ENCODE measurements at regions not wholly inside any gene's neighbourhood (a gene's known extent, or its start where the extent isn't known, plus 50 kb on each side); places are given as distances from the start of the nearest gene placed in this dataset.
A peak's percentile ranks its signal among the peaks of the same experiment; 100 is the strongest.

DNA sequence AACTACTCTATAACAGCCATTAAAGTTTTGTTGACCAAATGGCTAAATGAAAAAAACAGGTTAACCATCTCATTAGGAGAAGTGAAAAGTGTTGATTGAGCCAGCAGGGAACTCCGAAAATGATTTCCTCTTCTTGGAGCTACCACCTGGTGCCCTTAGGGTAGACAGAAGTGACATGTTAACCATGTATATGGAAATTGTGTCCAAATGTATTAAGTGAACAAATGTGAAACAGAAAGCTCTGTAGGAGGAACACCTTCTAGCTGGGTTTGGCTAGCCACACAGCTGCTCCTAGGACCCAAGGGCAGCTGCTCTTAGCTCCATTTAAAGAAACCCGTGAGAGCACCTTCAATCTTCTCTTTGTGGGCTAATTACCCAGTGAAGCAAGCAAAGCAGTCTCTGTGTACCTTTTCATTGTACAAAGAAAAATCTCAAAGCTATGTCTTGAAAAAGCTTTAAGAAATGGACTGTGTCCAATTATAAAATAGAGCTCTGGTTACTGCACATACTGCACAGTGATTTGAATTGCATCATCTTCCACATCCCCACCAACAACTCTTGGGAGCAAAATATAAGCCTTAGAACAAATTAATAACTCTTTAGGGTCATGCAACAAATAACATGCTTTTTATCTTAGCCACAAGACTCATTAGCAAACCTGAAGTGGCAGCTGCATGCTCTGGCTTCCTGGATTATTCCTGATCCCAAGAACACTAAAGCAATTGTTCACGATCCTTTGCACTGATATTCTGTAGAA is 59.2 kb upstream of the PARM1 start:
- no peak for DNase-seq (ENCODE audit: low spot score)
- H3K27ac ChIP-seq = no peak overlapping the region
- H3K4me3 ChIP-seq = no peak overlapping the region
- TF ChIP-seq EZH2 (IDR thresholded peaks at IDR 0.05; ENCODE audit: borderline replicate concordance) (no peak), EZH2phosphoT487 (IDR thresholded peaks at IDR 0.05; ENCODE audit: low read depth, severe bottlenecking, unreplicated experiment) (no peak)
- TF ChIP-seq, protein P1, sequence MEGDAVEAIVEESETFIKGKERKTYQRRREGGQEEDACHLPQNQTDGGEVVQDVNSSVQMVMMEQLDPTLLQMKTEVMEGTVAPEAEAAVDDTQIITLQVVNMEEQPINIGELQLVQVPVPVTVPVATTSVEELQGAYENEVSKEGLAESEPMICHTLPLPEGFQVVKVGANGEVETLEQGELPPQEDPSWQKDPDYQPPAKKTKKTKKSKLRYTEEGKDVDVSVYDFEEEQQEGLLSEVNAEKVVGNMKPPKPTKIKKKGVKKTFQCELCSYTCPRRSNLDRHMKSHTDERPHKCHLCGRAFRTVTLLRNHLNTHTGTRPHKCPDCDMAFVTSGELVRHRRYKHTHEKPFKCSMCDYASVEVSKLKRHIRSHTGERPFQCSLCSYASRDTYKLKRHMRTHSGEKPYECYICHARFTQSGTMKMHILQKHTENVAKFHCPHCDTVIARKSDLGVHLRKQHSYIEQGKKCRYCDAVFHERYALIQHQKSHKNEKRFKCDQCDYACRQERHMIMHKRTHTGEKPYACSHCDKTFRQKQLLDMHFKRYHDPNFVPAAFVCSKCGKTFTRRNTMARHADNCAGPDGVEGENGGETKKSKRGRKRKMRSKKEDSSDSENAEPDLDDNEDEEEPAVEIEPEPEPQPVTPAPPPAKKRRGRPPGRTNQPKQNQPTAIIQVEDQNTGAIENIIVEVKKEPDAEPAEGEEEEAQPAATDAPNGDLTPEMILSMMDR (IDR thresholded peaks at IDR 0.05; ENCODE audit: poor library complexity) = no peak
- no peaks in the 10 kb centered on the region for H3K36me3 ChIP-seq (replicated peaks; ENCODE audit: insufficient read depth, low read depth)
- H3K27me3 ChIP-seq = no peaks in the 10 kb centered on the region
- H3K9me3 ChIP-seq (ENCODE audit: low read depth) = no peaks in the 10 kb centered on the region
- WGBS (ENCODE audit: low lambda C conversion rate, missing lambda C conversion rate) = 70% methylated on average over 3 of the region's 3 CpGs
- no peaks in the 10 kb centered on the region for H4K20me1 ChIP-seq (ENCODE audit: insufficient read depth, poor library complexity, severe bottlenecking)
- H3K4me1 ChIP-seq (ENCODE audit: insufficient read depth) = no peaks in the 10 kb centered on the region
- no peaks in the 10 kb centered on the region for H3K79me2 ChIP-seq
- H3K4me2 ChIP-seq = no peak overlapping the region
- no peaks in the 10 kb centered on the region for H3K9me2 ChIP-seq (replicated peaks; ENCODE audit: insufficient read depth)
- H2AFZ ChIP-seq = peak overlapping the region; percentile 1

DNA sequence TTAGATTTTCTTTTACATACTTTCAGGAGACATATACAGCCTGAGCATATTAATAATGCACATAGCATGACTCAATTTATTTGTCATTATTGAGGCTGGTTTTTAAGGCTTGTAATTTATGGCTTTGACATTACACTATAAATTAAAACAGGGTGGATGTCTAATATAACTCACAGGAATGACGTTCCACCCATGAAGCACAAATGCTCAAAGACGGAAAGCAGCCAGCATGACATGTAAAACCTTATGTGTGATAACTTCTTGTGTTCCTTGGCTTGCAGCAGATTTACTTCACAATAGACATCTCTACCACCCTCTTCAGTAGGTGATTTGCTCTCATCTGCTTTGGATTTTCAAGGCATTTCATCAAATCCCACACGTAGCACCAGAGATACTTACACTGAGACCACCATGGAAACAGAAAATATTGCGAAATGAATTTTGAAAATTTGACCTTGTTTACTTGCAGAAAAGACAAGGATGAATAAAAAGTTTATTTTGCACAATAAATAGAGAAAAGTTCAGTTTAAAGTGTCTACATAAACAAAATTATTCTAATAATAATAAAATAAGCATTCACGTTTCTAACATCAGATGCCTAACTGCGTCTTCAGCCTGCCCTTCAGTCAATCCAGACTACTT is 64.7 kb upstream of the BTC start:
- no peak overlapping the region for H3K27ac ChIP-seq
- no peaks in the 10 kb centered on the region for H3K79me2 ChIP-seq
- no peak overlapping the region for H2AFZ ChIP-seq
- WGBS (ENCODE audit: low lambda C conversion rate, missing lambda C conversion rate) = 87% methylated on average over 6 of the region's 6 CpGs
- no peak overlapping the region for H3K4me2 ChIP-seq
- no peaks in the 10 kb centered on the region for H4K20me1 ChIP-seq (ENCODE audit: insufficient read depth, poor library complexity, severe bottlenecking)
- H3K9me3 ChIP-seq (ENCODE audit: low read depth) = no peaks in the 10 kb centered on the region
- H3K4me1 ChIP-seq (ENCODE audit: insufficient read depth) = no peaks in the 10 kb centered on the region
- H3K9me2 ChIP-seq (replicated peaks; ENCODE audit: insufficient read depth) = no peaks in the 10 kb centered on the region
- no peak overlapping the region for H3K4me3 ChIP-seq
- no peak for DNase-seq (ENCODE audit: low spot score)
- H3K36me3 ChIP-seq (replicated peaks; ENCODE audit: insufficient read depth, low read depth) = no peaks in the 10 kb centered on the region
- TF ChIP-seq, protein P1 (IDR thresholded peaks at IDR 0.05; ENCODE audit: poor library complexity) = no peak
- TF ChIP-seq EZH2 (IDR thresholded peaks at IDR 0.05; ENCODE audit: borderline replicate concordance) (no peak), EZH2phosphoT487 (IDR thresholded peaks at IDR 0.05; ENCODE audit: low read depth, severe bottlenecking, unreplicated experiment) (no peak)
- H3K27me3 ChIP-seq = no peaks in the 10 kb centered on the region

DNA sequence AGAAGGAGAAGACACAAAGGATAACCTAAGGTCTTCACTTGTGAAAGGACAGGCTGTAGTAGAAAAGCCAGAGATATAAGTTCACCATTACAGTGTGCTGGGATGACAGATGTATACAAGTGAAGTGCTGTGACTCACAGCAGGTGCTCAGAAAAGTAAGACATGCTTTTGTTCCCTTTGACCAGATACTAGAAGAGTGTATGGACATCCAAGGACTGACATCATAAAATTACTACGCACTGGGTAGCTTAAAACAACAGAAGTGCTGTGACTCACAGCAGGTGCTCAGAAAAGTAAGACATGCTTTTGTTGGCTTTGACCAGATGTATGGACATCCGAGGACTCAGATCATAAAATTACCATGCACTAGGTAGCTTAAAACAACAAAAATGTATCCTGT is 61.6 kb upstream of the BTC start:
- no peak overlapping the region for H3K27ac ChIP-seq
- no peak overlapping the region for H3K4me3 ChIP-seq
- H3K9me3 ChIP-seq (ENCODE audit: low read depth) = no peaks in the 10 kb centered on the region
- DNase-seq (ENCODE audit: low spot score) = no peak
- no peaks in the 10 kb centered on the region for H3K27me3 ChIP-seq
- no peak overlapping the region for H2AFZ ChIP-seq
- no peaks in the 10 kb centered on the region for H4K20me1 ChIP-seq (ENCODE audit: insufficient read depth, poor library complexity, severe bottlenecking)
- no peaks in the 10 kb centered on the region for H3K36me3 ChIP-seq (replicated peaks; ENCODE audit: insufficient read depth, low read depth)
- no peaks in the 10 kb centered on the region for H3K79me2 ChIP-seq
- H3K4me1 ChIP-seq (ENCODE audit: insufficient read depth) = no peaks in the 10 kb centered on the region
- TF ChIP-seq EZH2 (IDR thresholded peaks at IDR 0.05; ENCODE audit: borderline replicate concordance) = no peak
- no peak for TF ChIP-seq EZH2phosphoT487 (IDR thresholded peaks at IDR 0.05; ENCODE audit: low read depth, severe bottlenecking, unreplicated experiment)
- TF ChIP-seq, protein P1 (IDR thresholded peaks at IDR 0.05; ENCODE audit: poor library complexity) = no peak
- 75% methylated on average over 2 of the region's 2 CpGs for WGBS (ENCODE audit: low lambda C conversion rate, missing lambda C conversion rate)
- H3K4me2 ChIP-seq = no peak overlapping the region
- H3K9me2 ChIP-seq (replicated peaks; ENCODE audit: insufficient read depth) = no peaks in the 10 kb centered on the region
